SK-N-SH (cell line): ENCODE measurements at regions not wholly inside any gene's neighbourhood (a gene's known extent, or its start where the extent isn't known, plus 50 kb on each side); places are given as distances from the start of the nearest gene placed in this dataset.

Source experiments
- CTCF ChIA-PET: fragments of 300-600, 350-600 bp; formaldehyde crosslinking; extraction: SDS; loops from one replicate; lab custom pipeline; 2021; lab: Yijun Ruan, JAX
- POLR2A ChIA-PET: fragments of 350-600 bp; sonication (Branson Sonifier 250); formaldehyde crosslinking; extraction: SDS; loops from one replicate; lab custom pipeline; 2020; ENCODE audit warnings: antibody characterized with exemption, inconsistent platforms; lab: Yijun Ruan, JAX
- DNase-seq: peaks from one replicate; pipeline ENCODE4 v3.0.0; 2012
- H2AFZ ChIP-seq: fragments of 200-600 bp; sonication (generic); 2 replicates; pipeline ENCODE4 v1.8.1; 2016; ENCODE audit warnings: antibody characterized with exemption, mild to moderate bottlenecking, low read depth
- H3F3A ChIP-seq: fragments of 200-600 bp; sonication (generic); replicated peaks from 2 replicates; pipeline ENCODE3; 2016; ENCODE audit warnings: antibody characterized with exemption, mild to moderate bottlenecking; ENCODE audit not compliant: insufficient read depth
- H3K27ac ChIP-seq, 2 experiments: fragments of 200-500 bp in 1 of 2; fragments of 200-600 bp in 1 of 2; sonication (Bioruptor generic) in 1 of 2; sonication (generic), shearing (Covaris generic) in 1 of 2; 2 replicates each; pipeline versions ENCODE4 v1.5.1 to v1.6.1; 2014 to 2016; ENCODE audit warnings: low read depth in 2 of 2, inconsistent platforms in 1 of 2, low read length in 1 of 2, mild to moderate bottlenecking in 1 of 2, mixed read lengths in 1 of 2
- H3K27me3 ChIP-seq: fragments of 200-600 bp; sonication (generic), shearing (Covaris generic); 2 replicates; pipeline ENCODE4 v1.6.1; 2016; ENCODE audit warnings: mixed run types; ENCODE audit not compliant: insufficient read depth
- H3K36me3 ChIP-seq, 2 experiments: fragments of 200-500 bp in 1 of 2; fragments of 200-600 bp in 1 of 2; sonication (Bioruptor generic) in 1 of 2; sonication (generic) in 1 of 2; replicated peaks in 1 of 2; 2 replicates each; pipeline versions ENCODE3 to v1.5.1; 2014 to 2016; ENCODE audit warnings: low read length in 1 of 2, mild to moderate bottlenecking in 1 of 2; ENCODE audit not compliant: insufficient read depth in 2 of 2, control insufficient read depth in 1 of 2
- H3K4me1 ChIP-seq, 2 experiments: fragments of 200-500 bp in 1 of 2; fragments of 200-600 bp in 1 of 2; sonication (Bioruptor generic) in 1 of 2; sonication (generic), shearing (Covaris generic) in 1 of 2; 2 replicates each; pipeline versions ENCODE4 v1.5.1 to v1.6.1; 2014 to 2016; ENCODE audit warnings: low read depth in 1 of 2, low read length in 1 of 2, mixed run types in 1 of 2; ENCODE audit not compliant: insufficient read depth in 2 of 2, control insufficient read depth in 1 of 2
- H3K4me2 ChIP-seq: fragments of 200-600 bp; sonication (generic), shearing (Covaris generic); 2 replicates; pipeline ENCODE4 v1.6.1; 2017; ENCODE audit warnings: mixed run types
- H3K4me3 ChIP-seq, 2 experiments: fragments of 200-500 bp in 1 of 2; fragments of 200-600 bp in 1 of 2; sonication (Bioruptor generic) in 1 of 2; sonication (generic), shearing (Covaris generic) in 1 of 2; 2 replicates each; pipeline versions ENCODE4 v1.5.1 to v1.8.1; 2014 to 2016; ENCODE audit warnings: low read depth in 2 of 2, inconsistent platforms in 1 of 2, low read length in 1 of 2, mild to moderate bottlenecking in 1 of 2, mixed read lengths in 1 of 2, moderate library complexity in 1 of 2
- H3K79me2 ChIP-seq: fragments of 200-600 bp; sonication (generic); 2 replicates; pipeline ENCODE4 v1.8.1; 2017; ENCODE audit warnings: mild to moderate bottlenecking; ENCODE audit not compliant: insufficient read depth
- H3K9ac ChIP-seq: fragments of 200-600 bp; sonication (generic); 2 replicates; pipeline ENCODE4 v1.6.1; 2017; ENCODE audit warnings: mixed run types
- H3K9me2 ChIP-seq: fragments of 200-600 bp; sonication (generic); 2 replicates; pipeline ENCODE4 v1.6.1; 2017; ENCODE audit warnings: mixed run types
- H3K9me3 ChIP-seq: fragments of 200-600 bp; sonication (generic); 2 replicates; pipeline ENCODE4 v1.6.1; 2017; ENCODE audit warnings: mixed run types, mild to moderate bottlenecking, moderate library complexity
- H4K20me1 ChIP-seq: fragments of 200-600 bp; sonication (generic); 2 replicates; pipeline ENCODE4 v1.6.1; 2017; ENCODE audit warnings: mild to moderate bottlenecking, mixed run types; ENCODE audit not compliant: insufficient read depth
- CTCF ChIP-seq: fragments of 200-600 bp; sonication (generic); IDR thresholded peaks from 2 replicates; pipeline ENCODE4 v1.6.1; 2017; ENCODE audit warnings: antibody characterized with exemption, mild to moderate bottlenecking, moderate library complexity
- ELF1 ChIP-seq: IDR thresholded peaks from 2 replicates; pipeline ENCODE4 v1.4.0; 2012
- FOSL2 ChIP-seq: IDR thresholded peaks from 2 replicates; pipeline ENCODE4 v1.4.0; 2012; ENCODE audit warnings: low read depth, mild to moderate bottlenecking, moderate library complexity, borderline replicate concordance
- FOXJ3 ChIP-seq: sonication (generic); formaldehyde crosslinking; IDR thresholded peaks from 2 replicates; pipeline ENCODE4 v1.5.1; 2020; ENCODE audit warnings: mild to moderate bottlenecking, missing genetic modification reagents
- GABPA ChIP-seq: IDR thresholded peaks from 2 replicates; pipeline ENCODE4 v1.4.0; 2012; ENCODE audit warnings: low read depth, mild to moderate bottlenecking
- GATA2 ChIP-seq: sonication (generic); formaldehyde crosslinking; IDR thresholded peaks from 2 replicates; pipeline ENCODE4 v1.5.0; 2020; ENCODE audit warnings: mild to moderate bottlenecking, missing genetic modification reagents
- IRF3 ChIP-seq: fragments of 150-350 bp; IDR thresholded peaks from 2 replicates; pipeline ENCODE4 v1.6.1; 2016; ENCODE audit warnings: mild to moderate bottlenecking, low read depth, low read length
- JUND ChIP-seq: IDR thresholded peaks from 2 replicates; pipeline ENCODE4 v1.4.0; 2012
- MAX ChIP-seq: IDR thresholded peaks from 2 replicates; pipeline ENCODE4 v1.4.0; 2012; ENCODE audit warnings: low read depth
- MEF2A ChIP-seq: IDR thresholded peaks from 2 replicates; pipeline ENCODE4 v1.4.0; 2012; ENCODE audit warnings: low read depth, borderline replicate concordance
- NFIC ChIP-seq: IDR thresholded peaks from 2 replicates; pipeline ENCODE4 v1.4.0; 2012; ENCODE audit warnings: borderline replicate concordance
- NRF1 ChIP-seq: IDR thresholded peaks from 2 replicates; pipeline ENCODE4 v1.6.1; 2012; ENCODE audit warnings: low read depth, mild to moderate bottlenecking, low read length
- POLR2AphosphoS5 ChIP-seq: IDR thresholded peaks from 2 replicates; pipeline ENCODE4 v1.6.1; 2012; ENCODE audit warnings: low read depth, low read length
- RFX5 ChIP-seq: IDR thresholded peaks from 2 replicates; pipeline ENCODE4 v1.6.1; 2012; ENCODE audit warnings: mild to moderate bottlenecking, improper control_type of control experiment, low read length
- SMC3 ChIP-seq: IDR thresholded peaks from 2 replicates; pipeline ENCODE4 v1.6.1; 2012; ENCODE audit warnings: low read depth, low read length, improper control_type of control experiment
- TAF1 ChIP-seq: IDR thresholded peaks from 2 replicates; pipeline ENCODE4 v1.6.1; 2012; ENCODE audit warnings: low read depth, mild to moderate bottlenecking, low read length, moderate library complexity, borderline replicate concordance
- TCF12 ChIP-seq: IDR thresholded peaks from 2 replicates; pipeline ENCODE4 v1.4.0; 2012
- ZBTB33 ChIP-seq: IDR thresholded peaks from 2 replicates; pipeline ENCODE4 v1.4.0; 2012; ENCODE audit warnings: low read depth, borderline replicate concordance
- WGBS: methylation state at CpG from one replicate; pipeline ENCODE4 v1.1.6; 2017; ENCODE audit warnings: low lambda C conversion rate; 5-methylcytosine and 5-hydroxymethylcytosine counted together
- TF ChIP-seq, protein P1 (sequence below): IDR thresholded peaks from 2 replicates; pipeline ENCODE4 v1.4.0; 2012; ENCODE audit warnings: low read depth, borderline replicate concordance
- TF ChIP-seq, protein P2 (sequence below): IDR thresholded peaks from 2 replicates; pipeline ENCODE4 v1.6.1; 2012; ENCODE audit warnings: mild to moderate bottlenecking, low read depth, low read length, moderate library complexity

DNA sequence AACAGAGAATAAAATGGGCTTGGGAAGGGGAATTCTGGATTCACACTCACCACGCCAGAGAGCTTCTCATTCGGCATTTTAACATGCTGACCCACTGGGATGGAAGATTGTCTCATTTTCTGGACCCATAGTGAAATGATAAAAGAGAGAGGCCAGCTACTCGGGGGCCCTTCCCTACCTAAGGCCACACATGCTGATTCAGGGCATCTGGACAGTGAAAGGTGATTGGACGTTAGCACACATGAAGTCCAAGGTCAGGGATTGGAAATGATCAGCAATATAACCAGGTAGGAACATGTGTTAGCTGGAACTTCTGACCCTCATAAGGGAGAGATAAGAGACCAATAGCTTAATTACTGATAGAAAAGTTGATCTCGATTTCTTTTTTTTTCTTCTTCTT is 183.7 kb downstream of the NUFIP1 start:
- TF ChIP-seq NRF1 (no peak), TCF12 (no peak), TAF1 (no peak), GABPA (no peak), CTCF (no peak), NFIC (no peak), SMC3 (no peak), ELF1 (no peak), FOSL2 (no peak), RFX5 (no peak), FOXJ3 (no peak), POLR2AphosphoS5 (no peak), JUND (no peak), MAX (no peak), MEF2A (no peak), GATA2 (no peak), ZBTB33 (no peak), IRF3 (no peak)
- TF ChIP-seq, protein P1, sequence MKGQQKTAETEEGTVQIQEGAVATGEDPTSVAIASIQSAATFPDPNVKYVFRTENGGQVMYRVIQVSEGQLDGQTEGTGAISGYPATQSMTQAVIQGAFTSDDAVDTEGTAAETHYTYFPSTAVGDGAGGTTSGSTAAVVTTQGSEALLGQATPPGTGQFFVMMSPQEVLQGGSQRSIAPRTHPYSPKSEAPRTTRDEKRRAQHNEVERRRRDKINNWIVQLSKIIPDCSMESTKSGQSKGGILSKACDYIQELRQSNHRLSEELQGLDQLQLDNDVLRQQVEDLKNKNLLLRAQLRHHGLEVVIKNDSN, result no peak
- TF ChIP-seq, protein P2, sequence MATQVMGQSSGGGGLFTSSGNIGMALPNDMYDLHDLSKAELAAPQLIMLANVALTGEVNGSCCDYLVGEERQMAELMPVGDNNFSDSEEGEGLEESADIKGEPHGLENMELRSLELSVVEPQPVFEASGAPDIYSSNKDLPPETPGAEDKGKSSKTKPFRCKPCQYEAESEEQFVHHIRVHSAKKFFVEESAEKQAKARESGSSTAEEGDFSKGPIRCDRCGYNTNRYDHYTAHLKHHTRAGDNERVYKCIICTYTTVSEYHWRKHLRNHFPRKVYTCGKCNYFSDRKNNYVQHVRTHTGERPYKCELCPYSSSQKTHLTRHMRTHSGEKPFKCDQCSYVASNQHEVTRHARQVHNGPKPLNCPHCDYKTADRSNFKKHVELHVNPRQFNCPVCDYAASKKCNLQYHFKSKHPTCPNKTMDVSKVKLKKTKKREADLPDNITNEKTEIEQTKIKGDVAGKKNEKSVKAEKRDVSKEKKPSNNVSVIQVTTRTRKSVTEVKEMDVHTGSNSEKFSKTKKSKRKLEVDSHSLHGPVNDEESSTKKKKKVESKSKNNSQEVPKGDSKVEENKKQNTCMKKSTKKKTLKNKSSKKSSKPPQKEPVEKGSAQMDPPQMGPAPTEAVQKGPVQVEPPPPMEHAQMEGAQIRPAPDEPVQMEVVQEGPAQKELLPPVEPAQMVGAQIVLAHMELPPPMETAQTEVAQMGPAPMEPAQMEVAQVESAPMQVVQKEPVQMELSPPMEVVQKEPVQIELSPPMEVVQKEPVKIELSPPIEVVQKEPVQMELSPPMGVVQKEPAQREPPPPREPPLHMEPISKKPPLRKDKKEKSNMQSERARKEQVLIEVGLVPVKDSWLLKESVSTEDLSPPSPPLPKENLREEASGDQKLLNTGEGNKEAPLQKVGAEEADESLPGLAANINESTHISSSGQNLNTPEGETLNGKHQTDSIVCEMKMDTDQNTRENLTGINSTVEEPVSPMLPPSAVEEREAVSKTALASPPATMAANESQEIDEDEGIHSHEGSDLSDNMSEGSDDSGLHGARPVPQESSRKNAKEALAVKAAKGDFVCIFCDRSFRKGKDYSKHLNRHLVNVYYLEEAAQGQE, result no peak
- Histone ChIP-seq H3K79me2 (no peaks in the 10 kb centered on the region), H3K4me2 (no peak overlapping the region), H3K9me3 (no peaks in the 10 kb centered on the region), H3K27me3 (no peaks in the 10 kb centered on the region), H3F3A (no peaks in the 10 kb centered on the region), H3K4me1 (peaks cover 6 to 13% of the 10 kb centered on the region in 2 experiments; a peak in 3 of 4 replicates), H3K9ac (no peak overlapping the region), H3K27ac (no peak overlapping the region), H3K36me3 (no peaks in the 10 kb centered on the region), H2AFZ (no peak overlapping the region), H3K9me2 (no peaks in the 10 kb centered on the region), H3K4me3 (no peak overlapping the region), H4K20me1 (no peaks in the 10 kb centered on the region)
- WGBS, result 91% methylated on average over 5 of the region's 5 CpGs
- POLR2A ChIA-PET, result no interaction called here
- DNase-seq, result no peak
- CTCF ChIA-PET, result interaction anchor here (0.5 to 1.8 kb wide), 2 partner anchors 13 to 118 kb away, joined by 3 to 6 read pairs; no protein-coding TSS in a partner anchor
